Endothelial cell of umbilical vein (primary cell): ENCODE measurements at regions not wholly inside any gene's neighbourhood (a gene's known extent, or its start where the extent isn't known, plus 50 kb on each side); places are given as distances from the start of the nearest gene placed in this dataset.

Source experiments
- BruUV-seq: library from RNA; stranded (reverse); fragments of 400-500 nt; replicated peaks from 2 replicates; lab custom pipeline; 2021; lab: Mats Ljungman, UMichigan
- CTCF ChIA-PET: fragments of 300-600, 350-600 bp; sonication (Branson Sonifier 250); formaldehyde crosslinking; loops from one replicate; lab custom pipeline; 2021; ENCODE audit warnings: antibody characterized with exemption, inconsistent platforms; lab: Charles Lee
- POLR2A ChIA-PET: fragments of 300-600, 350-600 bp; sonication (Branson Sonifier 250); formaldehyde crosslinking; loops from one replicate; lab custom pipeline; 2021; ENCODE audit warnings: antibody characterized with exemption, inconsistent platforms; lab: Charles Lee
- DNase-seq: peaks from one replicate; pipeline ENCODE4 v3.0.0-alpha.2; 2011; ENCODE audit warnings: low read depth, low spot score
- FAIRE-seq: peaks from 2 replicates; lab custom pipeline; 2011; peaks lifted over from hg19 to GRCh38; lab: Jason Lieb, UNC
- H2AFZ ChIP-seq: 2 replicates; pipeline ENCODE4 v1.6.0; 2012; ENCODE audit warnings: low read depth, low read length, control low read depth, inconsistent platforms
- H3K27ac ChIP-seq: 2 replicates; pipeline ENCODE4 v1.5.1; 2011; ENCODE audit warnings: low read depth, mild to moderate bottlenecking, control low read depth, low read length, moderate library complexity; ENCODE audit not compliant: insufficient read depth
- H3K27me3 ChIP-seq, 2 experiments: 2 replicates each; pipeline versions ENCODE4 v1.6.0 to v1.6.1; 2011; ENCODE audit warnings: low read length in 2 of 2, mixed read lengths in 1 of 2; ENCODE audit not compliant: control insufficient read depth in 2 of 2, insufficient read depth in 2 of 2
- H3K36me3 ChIP-seq, 2 experiments: 2 replicates in 1 of 2; 3 replicates in 1 of 2; pipeline ENCODE4 v1.5.1; 2011; ENCODE audit warnings: low read length in 2 of 2, mild to moderate bottlenecking in 1 of 2, moderate library complexity in 1 of 2; ENCODE audit not compliant: control insufficient read depth in 2 of 2, insufficient read depth in 2 of 2; ENCODE audit errors: extremely low read depth in 1 of 2
- H3K4me1 ChIP-seq: 3 replicates; pipeline ENCODE4 v1.5.1; 2011; ENCODE audit warnings: mild to moderate bottlenecking, low read length; ENCODE audit not compliant: control insufficient read depth, insufficient read depth; ENCODE audit errors: extremely low read depth
- H3K4me2 ChIP-seq: 2 replicates; pipeline ENCODE4 v1.6.1; 2011; ENCODE audit warnings: low read length, control low read depth, mixed read lengths; ENCODE audit not compliant: insufficient read depth
- H3K4me3 ChIP-seq, 3 experiments: fragments of 200-600 bp in 1 of 3; sonication (generic), shearing (Covaris generic) in 1 of 3; replicated peaks in 1 of 3; 2 replicates each; pipeline ENCODE4 v1.5.1; 2011 to 2016; ENCODE audit warnings: control low read depth in 3 of 3, low read length in 3 of 3, mild to moderate bottlenecking in 2 of 3, inconsistent platforms in 1 of 3, low read depth in 1 of 3, moderate library complexity in 1 of 3; ENCODE audit not compliant: insufficient read depth in 1 of 3
- H3K79me2 ChIP-seq: 2 replicates; pipeline ENCODE4 v1.6.0; 2012; ENCODE audit warnings: low read length, inconsistent platforms; ENCODE audit not compliant: control insufficient read depth, insufficient read depth
- H3K9ac ChIP-seq: replicated peaks from 2 replicates; pipeline ENCODE3; 2011; ENCODE audit warnings: low read length, control low read depth; ENCODE audit not compliant: insufficient read depth; ENCODE audit errors: extremely low read depth
- H3K9me1 ChIP-seq: replicated peaks from 3 replicates; pipeline ENCODE4 v1.6.0; 2011; ENCODE audit warnings: mild to moderate bottlenecking, low read length; ENCODE audit not compliant: control insufficient read depth, insufficient read depth; ENCODE audit errors: extremely low read depth
- H3K9me3 ChIP-seq: replicated peaks from 2 replicates; pipeline ENCODE4 v1.5.1; 2012; ENCODE audit warnings: low read length, inconsistent platforms; ENCODE audit not compliant: control insufficient read depth, insufficient read depth
- H4K20me1 ChIP-seq: replicated peaks from 2 replicates; pipeline ENCODE3; 2011; ENCODE audit warnings: mild to moderate bottlenecking, low read length; ENCODE audit not compliant: control insufficient read depth, insufficient read depth; ENCODE audit errors: extremely low read depth
- EZH2 ChIP-seq: IDR thresholded peaks from 2 replicates; pipeline ENCODE4 v1.6.1; 2012; ENCODE audit warnings: borderline replicate concordance, low read depth, mild to moderate bottlenecking, moderate library complexity, low read length, inconsistent platforms; ENCODE audit not compliant: severe bottlenecking
- FOS ChIP-seq: IDR thresholded peaks from 2 replicates; pipeline ENCODE4 v1.6.1; 2011; ENCODE audit warnings: mild to moderate bottlenecking, low read length, moderate library complexity, borderline replicate concordance; ENCODE audit not compliant: insufficient read depth
- GATA2 ChIP-seq: IDR thresholded peaks from 2 replicates; pipeline ENCODE4 v1.7.0; 2011; ENCODE audit warnings: low read depth, mild to moderate bottlenecking, moderate library complexity, mixed read lengths, low read length; ENCODE audit not compliant: insufficient read length, insufficient read depth
- JUN ChIP-seq: IDR thresholded peaks from 2 replicates; pipeline ENCODE4 v1.6.1; 2011; ENCODE audit warnings: borderline replicate concordance, low read depth; ENCODE audit not compliant: insufficient read length, insufficient read depth
- MYC ChIP-seq: IDR thresholded peaks from one replicate; pipeline ENCODE4 v1.6.1; 2011; ENCODE audit warnings: mild to moderate bottlenecking, low read depth, low read length
- POLR2A ChIP-seq: IDR thresholded peaks from 2 replicates; pipeline ENCODE4 v1.6.1; 2012; ENCODE audit warnings: low read depth, mild to moderate bottlenecking, control low read depth, low read length
- POLR2AphosphoS5 ChIP-seq: IDR thresholded peaks from 2 replicates; pipeline ENCODE4 v1.6.1; 2012; ENCODE audit warnings: low read depth, mild to moderate bottlenecking, control low read depth, low read length, moderate library complexity; ENCODE audit not compliant: insufficient read depth
- dilution Hi-C: fragments of 300-500 bp; cut with MboI; formaldehyde crosslinking; loops from one replicate; pipeline ENCODE4 v1.15.0; 2019; ENCODE audit warnings: low sequenced_read_pairs; ENCODE audit not compliant: extremely low pct_ligation_motif_present
- intact Hi-C: fragments of 100-400 bp; cut with micrococcal nuclease; formaldehyde crosslinking; loops from one replicate; pipeline ENCODE4 v1.10.0; 2022
- TF ChIP-seq, protein P1 (sequence below), 2 donors: IDR thresholded peaks; 1 replicate in 1 of 2; 2 replicates in 1 of 2; pipeline ENCODE4 v1.5.1; 2011; ENCODE audit warnings: low read length in 2 of 2, mild to moderate bottlenecking in 2 of 2, moderate library complexity in 2 of 2, control low read depth in 1 of 2, inconsistent platforms in 1 of 2, low read depth in 1 of 2; ENCODE audit not compliant: insufficient read depth in 1 of 2; ENCODE audit errors: extremely low read depth in 1 of 2
- TF ChIP-seq, protein P2 (sequence below): IDR thresholded peaks from 2 replicates; pipeline ENCODE4 v1.6.1; 2011; ENCODE audit not compliant: insufficient read depth, insufficient read length

DNA sequence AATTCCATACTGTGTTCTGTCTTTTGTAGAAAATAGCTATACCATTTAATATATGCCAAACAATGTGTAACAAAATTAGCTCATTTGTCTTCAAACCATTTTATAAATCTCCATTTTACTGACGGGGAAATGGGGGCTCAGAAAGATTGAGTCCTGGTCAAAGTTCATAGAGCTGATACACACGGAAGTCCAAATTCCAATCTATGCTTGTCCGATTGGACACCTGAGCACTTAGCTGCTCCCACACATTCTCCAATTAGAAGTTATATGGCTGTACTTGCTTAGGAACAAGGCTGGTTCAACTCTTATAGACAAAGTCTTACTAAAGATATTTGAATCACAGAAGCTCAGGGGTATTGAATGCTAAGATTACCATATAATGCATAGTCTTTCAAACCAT is 185.2 kb downstream of the ANKRD50 start:
- POLR2A ChIA-PET = no interaction called here
- no peak overlapping the region for H3K4me3 ChIP-seq
- BruUV-seq = no TSS peak
- TF ChIP-seq POLR2AphosphoS5 = no peak
- no peak for TF ChIP-seq JUN
- no peak for TF ChIP-seq POLR2A
- TF ChIP-seq, protein P1, sequence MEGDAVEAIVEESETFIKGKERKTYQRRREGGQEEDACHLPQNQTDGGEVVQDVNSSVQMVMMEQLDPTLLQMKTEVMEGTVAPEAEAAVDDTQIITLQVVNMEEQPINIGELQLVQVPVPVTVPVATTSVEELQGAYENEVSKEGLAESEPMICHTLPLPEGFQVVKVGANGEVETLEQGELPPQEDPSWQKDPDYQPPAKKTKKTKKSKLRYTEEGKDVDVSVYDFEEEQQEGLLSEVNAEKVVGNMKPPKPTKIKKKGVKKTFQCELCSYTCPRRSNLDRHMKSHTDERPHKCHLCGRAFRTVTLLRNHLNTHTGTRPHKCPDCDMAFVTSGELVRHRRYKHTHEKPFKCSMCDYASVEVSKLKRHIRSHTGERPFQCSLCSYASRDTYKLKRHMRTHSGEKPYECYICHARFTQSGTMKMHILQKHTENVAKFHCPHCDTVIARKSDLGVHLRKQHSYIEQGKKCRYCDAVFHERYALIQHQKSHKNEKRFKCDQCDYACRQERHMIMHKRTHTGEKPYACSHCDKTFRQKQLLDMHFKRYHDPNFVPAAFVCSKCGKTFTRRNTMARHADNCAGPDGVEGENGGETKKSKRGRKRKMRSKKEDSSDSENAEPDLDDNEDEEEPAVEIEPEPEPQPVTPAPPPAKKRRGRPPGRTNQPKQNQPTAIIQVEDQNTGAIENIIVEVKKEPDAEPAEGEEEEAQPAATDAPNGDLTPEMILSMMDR (IDR thresholded peaks at IDR 0.05; ENCODE audit: extremely low read depth in 1 of 2, insufficient read depth in 1 of 2, low read depth in 1 of 2, low read length in 2 of 2) = no peak
- no peak for TF ChIP-seq EZH2
- no peak for TF ChIP-seq MYC
- TF ChIP-seq, protein P2, sequence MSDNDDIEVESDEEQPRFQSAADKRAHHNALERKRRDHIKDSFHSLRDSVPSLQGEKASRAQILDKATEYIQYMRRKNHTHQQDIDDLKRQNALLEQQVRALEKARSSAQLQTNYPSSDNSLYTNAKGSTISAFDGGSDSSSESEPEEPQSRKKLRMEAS = no peak
- no peak for TF ChIP-seq GATA2
- TF ChIP-seq FOS = no peak
- H3K9me3 ChIP-seq = no peaks in the 10 kb centered on the region
- no peaks in the 10 kb centered on the region for H3K27me3 ChIP-seq
- dilution Hi-C loops (no loop called here), intact Hi-C loops (loop anchor here (2.0 to 5.0 kb wide), 4 partner anchors 50 to 193 kb away; partner anchors contain the start of gene ANKRD50)
- peaks cover 19% of the 10 kb centered on the region for H3K4me1 ChIP-seq
- no peak overlapping the region for H3K9ac ChIP-seq
- no peaks in the 10 kb centered on the region for H3K36me3 ChIP-seq
- H3K4me2 ChIP-seq = no peak overlapping the region
- FAIRE-seq (no peak), DNase-seq (no peak)
- CTCF ChIA-PET = interaction anchor here (0.9 kb wide), 2 partner anchors 14 to 15 kb away, joined by 3 read pairs; no protein-coding TSS in a partner anchor
- no peaks in the 10 kb centered on the region for H3K9me1 ChIP-seq
- no peak overlapping the region for H2AFZ ChIP-seq
- no peaks in the 10 kb centered on the region for H3K79me2 ChIP-seq
- H3K27ac ChIP-seq = no peak overlapping the region
- H4K20me1 ChIP-seq = no peaks in the 10 kb centered on the region
